HG03439 (cell line): ENCODE measurements at regions not wholly inside any gene's neighbourhood (a gene's known extent, or its start where the extent isn't known, plus 50 kb on each side); places are given as distances from the start of the nearest gene placed in this dataset.

Experiments used
- ATAC-seq: cut with Tn5 transposase; IDR thresholded peaks from one replicate; pipeline ENCODE4 v1.9.1; 2021; ENCODE audit warnings: mild to moderate bottlenecking, moderate library complexity; ENCODE audit not compliant: unreplicated experiment

DNA sequence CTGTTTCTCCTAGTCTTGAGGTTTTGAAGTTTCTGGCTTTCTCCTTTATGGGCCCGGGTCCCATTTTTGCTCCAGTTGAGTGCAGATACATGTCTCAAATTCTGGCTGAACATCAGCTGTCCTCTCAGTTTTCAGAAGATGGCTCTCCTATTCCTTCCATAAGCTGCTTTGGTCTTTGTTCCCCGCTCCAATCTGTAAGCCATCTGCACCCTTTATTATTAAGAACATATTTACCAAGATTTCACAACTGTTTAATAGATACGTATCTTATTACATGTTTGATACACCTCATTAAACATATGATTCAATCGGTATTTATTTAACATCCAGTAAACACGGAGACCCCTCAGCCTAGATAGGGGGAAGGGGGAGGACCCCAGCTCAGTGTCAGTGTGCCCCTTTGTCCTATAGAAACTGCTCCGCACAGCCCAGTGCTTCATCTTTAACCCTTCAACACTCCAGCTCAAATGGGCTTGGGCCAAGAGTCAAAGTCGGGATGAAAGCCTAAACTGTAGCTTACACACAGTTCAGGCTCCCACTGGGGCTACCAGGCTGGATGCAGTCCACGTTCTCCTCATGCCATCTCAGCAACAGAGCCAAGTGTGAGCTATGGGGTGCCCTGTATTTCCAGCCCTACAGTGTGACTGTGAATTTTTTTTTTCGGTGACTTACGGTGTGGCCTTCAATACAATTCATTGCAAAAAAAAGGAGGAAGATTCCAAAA, 166.0 kb upstream of the ZFHX3 start:
- no peak for ATAC-seq

DNA sequence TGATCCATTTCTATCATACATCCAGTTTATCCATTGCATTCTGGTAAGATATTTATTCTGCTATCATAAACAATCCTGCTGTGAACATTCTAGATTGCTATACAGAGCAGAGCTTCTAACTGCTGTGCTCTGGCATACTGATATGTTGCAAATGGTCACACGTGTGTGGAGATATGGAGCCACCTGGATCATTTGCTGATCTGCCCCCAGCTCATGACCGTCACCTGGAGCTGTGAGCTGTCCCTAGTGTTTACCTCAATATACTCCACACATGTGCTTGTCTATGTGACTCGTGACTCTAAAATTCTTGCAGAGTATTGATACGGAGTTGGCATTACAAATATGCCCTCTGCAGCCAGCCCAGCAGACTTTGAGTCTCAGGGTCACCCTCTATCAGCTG, 164.5 kb upstream of the ZFHX3 start:
- ATAC-seq: no peak

DNA sequence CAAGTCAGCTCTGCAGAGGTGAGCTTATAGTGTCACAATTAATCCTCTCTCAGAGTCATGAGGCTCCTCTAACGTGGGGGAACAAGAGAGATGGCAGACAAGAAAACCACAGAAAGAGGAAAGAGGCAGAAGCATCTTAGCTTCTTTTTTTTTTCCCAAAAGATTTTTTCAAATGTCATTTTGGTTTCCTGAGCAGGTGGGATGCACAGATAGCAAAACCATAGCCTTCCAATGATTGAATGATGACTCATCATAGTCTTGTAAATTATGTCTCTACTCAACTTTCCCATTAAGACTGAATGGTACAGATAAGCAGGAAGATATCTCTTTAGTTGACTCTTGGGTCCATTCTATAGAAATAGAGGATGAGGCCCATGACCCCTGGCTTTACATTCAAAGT, 162.8 kb upstream of the ZFHX3 start:
- no peak for ATAC-seq

DNA sequence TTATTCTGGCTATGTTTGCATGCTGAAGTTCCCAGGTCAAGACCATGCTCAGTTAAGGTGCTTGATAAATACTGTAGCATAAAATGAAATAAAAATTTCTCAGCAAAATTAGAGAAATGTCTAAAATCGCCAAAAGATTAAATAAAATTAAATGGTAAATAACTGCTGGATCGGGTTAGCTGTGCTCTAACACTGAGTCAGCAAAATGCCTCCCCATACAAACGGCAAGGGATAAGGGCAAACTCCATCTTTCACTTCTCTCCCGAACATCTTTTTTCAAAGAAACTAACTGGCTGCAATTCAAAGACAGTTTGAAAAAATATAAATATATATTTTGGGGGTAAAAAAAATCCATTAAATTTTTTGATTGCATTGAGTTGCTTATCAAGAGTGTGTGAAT, 162.2 kb upstream of the ZFHX3 start:
- ATAC-seq: no peak

DNA sequence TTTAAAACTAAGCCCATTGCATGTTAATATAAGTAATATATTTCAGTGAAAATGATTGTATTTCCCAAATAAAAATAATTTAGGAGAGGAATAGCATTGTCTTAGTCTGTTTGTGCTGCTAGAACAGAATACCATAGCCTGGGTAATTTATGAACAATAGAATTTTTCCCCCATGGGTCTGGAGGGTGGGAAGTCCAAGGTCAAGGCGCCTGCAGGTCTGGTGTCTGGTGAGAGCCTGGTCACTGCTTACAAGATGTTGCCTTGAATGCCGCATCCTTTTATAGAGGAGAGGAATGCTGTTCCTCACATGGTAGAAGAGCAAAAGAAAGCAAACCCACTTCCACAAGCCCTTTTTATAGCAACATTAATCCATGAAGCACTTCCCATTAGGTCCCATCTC, 161.3 kb upstream of the ZFHX3 start:
- ATAC-seq: no peak

DNA sequence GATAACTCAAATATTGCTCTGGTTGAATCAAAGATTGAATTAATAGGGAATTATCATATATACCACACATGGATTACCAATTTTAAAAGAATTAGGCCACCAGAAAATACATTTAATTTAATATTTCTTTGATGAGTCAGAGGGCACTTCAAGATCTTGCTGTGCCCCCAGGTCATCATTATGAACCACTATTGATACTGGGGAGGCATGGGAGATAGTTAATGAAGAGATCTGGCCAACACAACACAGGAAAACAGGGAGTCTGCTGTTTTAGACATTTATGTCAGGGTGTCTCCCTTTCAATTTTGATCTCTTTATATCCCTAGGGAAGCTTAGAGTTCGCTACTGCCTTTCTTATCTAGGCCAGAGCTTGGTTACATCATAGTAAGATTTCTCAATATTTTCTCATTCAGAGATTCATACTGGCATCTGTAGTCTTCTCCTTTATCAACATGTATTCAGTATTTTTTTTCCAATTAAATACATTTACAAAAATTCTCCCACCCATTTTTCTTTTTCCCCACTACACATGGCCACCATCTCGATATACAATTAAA, 158.3 kb upstream of the ZFHX3 start:
- no peak for ATAC-seq

DNA sequence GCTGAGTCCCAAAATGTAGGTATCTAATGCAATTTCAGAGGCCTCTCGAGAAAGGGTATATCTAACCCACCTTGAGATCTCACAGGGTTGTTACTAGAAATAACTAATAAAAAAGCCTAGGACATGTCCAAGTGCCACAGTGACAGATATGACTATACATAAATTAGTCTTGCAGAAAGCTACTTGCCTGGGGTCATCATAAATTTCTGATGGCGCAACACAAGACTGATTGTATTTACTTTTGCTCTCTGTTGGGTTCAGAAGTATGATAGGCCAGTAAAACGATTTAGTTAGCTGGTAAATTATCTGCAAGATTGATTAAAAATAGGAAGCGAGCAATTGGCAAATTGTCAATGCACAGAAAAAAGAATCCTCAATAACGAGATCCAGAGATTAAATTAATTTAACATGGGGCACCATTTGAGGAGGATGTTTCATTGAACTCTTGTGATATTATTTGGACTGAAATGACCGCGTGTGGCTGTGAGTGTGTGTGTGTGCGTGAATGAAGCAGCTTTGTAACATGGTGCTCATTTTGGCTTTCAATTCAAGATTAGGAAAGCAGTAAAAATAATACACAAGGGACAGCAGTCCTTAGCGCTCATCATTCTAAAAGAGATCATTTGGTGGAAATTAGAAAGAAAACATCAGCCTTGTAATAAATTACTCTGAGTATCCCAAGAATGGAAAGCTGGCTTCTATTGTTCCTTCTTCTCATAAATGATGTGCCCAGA, 157.4 kb upstream of the ZFHX3 start:
- no peak for ATAC-seq

DNA sequence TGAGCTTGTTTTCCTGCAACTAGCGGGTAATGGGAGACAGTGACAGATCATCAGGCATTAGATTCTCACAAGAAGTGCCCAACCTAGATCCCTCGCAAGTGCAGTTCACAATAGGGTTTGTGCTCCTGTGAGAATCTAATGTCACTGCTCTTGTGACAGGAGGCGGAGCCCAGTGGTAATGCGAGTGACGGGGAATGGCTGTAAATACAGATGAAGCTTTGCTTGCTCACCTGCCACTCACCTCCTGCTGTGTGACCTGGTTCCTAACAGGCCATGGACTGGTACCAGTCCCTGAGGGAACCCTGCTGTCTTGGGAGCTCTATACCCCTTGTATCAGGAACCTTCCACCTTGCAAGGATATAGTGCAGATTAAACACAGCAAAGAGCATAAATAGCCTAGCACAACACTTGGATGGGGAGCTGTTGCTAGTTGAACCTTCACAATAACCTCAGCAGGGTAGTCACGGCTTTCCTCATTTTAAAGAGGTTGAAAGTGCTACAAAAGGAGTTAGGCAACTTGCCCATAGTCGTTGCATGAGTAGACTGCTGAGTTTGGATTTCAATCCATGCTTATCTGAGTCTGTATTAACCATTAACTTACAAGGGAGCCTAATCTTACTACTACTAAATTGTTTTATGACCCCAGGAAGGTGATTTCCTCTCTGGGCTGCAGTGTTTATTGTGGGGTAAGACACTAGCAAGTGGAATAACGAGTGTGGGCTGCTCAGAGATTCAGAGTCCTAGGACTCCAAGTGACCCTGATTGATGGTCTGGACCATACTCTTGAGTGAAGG, 156.6 kb upstream of the ZFHX3 start:
- no peak for ATAC-seq

DNA sequence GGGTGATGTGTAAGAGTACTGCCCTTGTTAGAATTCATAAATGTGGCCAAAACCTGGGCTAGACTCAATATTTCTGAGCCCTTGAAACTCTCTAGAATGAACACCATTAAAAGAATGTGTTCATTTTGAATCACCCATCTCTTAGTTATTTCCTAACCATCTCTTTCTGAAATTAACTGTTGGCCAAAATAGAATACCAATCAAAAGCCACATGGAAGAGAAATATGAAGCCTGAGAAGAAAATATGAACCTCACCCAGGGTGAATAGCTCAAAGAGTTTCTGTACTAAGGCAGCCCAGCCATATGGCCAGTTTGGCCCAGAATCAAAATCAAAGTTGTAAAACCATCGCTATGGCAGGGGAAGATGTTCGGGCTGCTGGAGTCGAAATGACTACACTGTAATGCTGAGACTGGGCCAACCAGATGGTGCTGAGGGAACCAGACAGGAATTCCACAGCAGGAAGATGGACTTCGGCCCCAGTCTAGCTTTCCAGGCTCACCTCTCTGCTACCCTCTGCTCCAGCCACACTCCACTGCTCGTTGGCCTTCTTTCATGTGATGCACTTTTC, 154.3 kb upstream of the ZFHX3 start:
- ATAC-seq: no peak

DNA sequence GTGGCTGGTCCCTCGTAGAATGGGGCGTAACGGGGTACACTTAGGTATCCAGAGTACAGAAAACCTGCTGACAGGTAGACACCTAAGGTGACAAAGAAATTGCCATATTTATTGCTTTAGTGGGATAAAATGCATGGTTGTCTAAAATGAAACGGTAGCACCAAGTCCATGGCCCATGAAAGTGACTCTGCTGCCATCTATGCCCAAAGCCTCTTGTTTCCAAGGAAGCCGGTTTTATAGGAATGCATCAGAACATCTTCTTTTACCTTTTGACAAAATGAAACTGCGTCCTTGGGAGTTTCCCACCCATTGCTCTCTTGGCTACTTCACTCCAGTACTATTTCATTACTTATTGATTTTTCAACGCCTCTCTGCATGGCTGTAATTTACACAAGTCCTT, 151.3 kb upstream of the ZFHX3 start:
- no peak for ATAC-seq

DNA sequence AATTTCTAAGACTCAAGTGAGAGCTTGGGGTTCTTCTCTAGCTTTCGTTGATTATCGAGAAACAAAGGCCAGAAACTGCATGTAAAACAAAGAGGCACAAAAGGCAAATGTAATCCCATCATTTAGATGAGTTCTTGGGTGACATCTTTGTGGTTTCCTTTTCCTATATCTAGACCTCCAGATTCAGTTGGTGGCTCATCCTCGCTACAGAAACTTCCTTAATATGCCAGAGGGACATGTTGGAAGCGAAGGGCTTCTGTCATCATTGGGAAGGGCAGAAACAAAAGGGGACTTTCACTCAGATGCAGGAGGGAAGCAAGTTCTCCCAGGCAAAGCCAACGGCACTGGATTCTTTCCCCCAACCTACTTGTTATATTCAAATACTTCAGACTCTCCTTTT, 150.6 kb upstream of the ZFHX3 start:
- ATAC-seq: no peak

DNA sequence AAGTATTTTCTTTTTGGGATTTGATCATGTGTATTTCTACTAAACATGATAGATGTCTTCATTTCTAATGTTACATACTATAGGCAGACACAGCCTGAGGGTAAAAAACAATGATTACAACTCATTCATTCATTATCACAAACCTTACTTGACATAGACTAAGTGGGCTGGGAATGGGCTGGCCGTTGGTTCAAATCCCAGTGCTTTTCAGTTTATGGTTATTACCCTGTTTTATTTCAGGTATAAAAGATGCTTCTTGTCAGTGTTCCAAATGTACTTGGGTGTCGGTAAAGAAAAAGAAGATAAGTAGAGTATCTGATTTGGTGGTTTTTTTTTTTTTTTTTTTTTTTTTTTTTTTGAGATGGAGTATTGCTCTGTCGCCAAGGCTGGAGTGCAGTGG, 149.7 kb upstream of the ZFHX3 start:
- ATAC-seq: no peak

DNA sequence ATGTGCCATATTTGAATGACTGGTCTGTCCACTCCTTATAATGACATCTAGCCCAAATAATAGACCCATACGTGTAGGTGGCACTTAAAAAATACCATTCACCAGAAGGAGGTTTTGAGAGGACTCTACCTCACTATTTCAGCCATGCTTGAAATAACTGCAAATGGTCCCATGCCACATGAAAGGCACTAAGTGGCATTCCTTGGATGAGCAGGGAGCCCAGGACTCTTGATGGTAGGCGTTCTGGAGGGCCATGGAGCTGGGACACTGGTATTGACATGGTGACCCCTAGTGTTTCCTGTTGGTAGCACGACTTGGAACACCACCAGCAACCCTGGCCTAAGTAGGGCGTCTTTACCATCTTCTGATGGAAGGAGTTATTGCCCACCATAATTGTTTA, 148.7 kb upstream of the ZFHX3 start:
- ATAC-seq: peak; percentile 54

DNA sequence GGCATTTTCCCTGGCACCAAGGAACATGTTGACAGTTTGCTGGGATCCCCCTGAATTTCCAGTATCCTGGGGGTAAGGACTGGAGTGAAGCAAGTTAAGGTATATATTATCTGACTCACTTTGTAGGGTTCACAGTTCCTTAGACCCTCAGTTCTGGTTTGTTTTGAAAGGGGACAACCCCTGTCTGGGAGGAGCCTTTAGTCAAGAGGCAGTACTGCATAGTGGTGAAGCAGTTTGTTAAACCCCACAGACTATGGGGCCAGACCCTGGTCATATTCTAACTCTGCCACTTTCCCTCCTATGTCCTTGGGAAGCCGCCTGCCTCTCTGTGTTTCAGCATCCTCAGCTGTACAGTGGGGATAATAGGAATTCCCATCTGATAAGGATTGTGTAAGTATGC, 145.5 kb upstream of the ZFHX3 start:
- ATAC-seq: no peak

DNA sequence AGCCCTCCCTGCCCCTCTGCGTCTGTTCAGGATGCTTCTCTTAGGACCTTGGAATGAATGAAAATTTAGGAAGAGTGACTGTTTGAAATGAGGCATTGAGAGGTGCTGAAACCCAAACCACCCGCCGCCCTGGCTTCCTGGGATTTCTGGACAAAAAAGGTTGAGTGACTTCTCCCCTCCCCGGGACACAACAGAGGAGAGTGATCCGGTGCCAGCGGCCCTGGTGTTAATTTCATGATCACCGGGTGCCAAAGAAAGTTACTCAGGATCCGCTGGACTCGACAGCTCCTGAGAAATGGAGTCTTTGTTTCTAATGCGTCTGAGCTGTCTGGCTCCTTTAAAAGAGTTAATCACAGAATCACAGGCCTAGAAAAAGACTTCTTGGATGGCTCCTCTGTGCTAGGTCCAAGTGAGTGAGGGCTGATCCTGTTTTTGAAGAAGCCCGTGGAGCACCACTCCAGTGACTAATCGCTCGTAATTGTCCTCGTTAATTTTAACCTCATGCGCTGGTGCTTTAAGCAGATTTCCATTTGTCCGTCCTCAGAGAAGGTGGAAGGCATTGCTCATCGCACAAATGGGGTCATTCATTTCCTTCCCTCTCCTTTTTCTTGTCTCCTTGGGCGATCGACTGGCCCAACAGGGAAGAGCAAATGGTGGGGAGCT, 144.4 kb upstream of the ZFHX3 start:
- ATAC-seq: no peak

DNA sequence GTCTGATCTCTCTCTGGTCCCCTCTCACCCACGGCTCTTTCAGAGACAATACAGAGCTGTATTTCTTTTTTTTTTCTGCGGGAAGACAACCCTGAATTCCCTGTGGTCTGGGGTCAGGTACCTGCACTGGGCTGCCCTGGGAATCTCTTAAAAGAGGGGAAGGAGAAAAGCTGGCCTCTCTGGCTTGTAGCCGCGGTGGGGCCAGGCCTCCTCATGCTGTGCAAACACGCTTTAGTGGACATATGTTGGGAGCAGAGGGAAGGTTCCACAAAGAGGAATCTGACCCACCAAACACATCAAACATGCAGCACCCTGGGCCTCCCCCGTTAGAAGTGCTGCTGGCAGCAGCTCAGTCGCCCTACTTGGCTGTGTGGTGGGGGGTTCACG, 143.7 kb upstream of the ZFHX3 start:
- no peak for ATAC-seq

DNA sequence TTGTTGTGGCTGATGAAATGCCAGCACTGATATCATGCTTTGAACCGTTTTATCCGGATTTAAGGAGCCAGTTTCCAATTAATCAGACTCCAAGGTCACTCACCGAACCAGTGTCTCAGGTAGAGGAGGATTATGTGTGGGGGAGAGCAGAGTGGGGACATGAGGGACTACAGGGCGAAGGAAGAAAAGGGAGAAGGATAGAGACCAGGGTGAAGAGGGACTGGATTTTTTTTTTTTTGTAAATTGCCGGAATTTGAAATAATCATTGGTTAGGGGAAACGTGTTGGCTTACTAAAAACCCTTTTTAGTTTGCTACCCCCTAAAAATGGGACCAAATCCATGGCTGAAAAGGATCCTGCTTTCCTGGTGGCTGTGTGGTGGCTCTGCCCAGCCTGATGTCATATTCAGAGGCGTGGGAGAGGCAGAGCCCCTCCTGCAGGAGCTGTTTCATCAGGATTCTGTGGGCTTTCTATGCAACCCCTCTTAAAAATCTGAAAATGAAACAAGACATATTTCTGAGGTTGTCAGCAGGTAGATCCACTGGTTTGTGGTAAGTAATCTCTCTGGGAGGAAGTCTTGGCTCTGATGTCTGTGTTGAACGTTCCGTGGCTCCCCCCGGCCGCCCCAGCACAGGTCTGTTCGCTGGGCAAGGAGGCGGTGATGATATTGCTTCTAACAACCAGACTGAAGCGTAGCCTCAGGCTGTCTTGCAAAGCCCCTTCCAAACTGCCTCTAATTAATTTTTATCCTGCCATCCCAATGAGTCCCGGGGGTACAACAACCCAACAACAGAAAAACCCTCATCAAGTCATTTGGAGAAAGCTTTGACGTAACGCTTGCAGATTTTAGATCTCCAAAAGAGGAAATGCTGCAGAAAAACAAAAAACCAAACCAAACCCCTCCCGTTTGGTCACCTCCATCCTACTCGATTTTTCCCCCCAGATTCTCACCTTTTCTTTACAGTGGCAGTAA, 143.0 kb upstream of the ZFHX3 start:
- no peak for ATAC-seq

DNA sequence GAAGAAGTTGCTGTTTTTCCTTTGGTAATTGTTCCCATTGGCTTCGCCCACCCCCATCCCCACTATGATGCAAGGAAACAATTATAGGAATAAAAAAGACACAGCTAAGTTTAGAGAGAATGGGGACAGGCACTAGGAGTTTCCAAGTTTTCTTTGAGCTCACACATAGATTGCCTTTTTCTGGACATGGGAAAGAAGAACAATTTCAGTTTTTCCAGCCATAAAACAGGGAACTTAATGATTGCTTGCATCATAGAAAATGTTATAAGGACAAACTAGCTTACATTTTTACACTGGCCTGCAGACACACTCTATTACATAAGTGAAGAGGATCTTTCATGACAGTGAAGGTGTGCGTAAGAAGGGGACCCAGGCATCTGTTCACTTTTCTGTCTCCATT, 142.3 kb upstream of the ZFHX3 start:
- no peak for ATAC-seq

DNA sequence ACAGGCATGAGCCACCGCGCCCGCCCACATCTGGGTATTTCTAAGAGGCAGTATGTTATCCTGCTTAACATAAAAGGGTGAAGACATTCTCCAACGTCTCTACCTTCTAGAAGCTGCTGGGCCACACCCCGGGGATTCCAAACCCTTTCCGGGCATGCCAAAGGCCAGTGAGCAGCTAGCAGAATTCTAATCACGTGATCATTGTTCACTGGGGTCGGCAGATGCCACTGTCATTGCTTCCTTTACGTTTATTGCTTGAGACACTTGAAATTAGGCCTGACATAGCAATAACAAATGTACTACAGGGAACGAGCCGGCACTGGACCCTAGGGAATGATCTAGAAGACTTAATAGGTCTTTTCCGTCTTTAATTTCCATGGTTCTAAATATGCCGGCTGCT, 141.2 kb upstream of the ZFHX3 start:
- ATAC-seq: no peak
